LNCaP clone FGC (cell line): ENCODE measurements at regions not wholly inside any gene's neighbourhood (a gene's known extent, or its start where the extent isn't known, plus 50 kb on each side); places are given as distances from the start of the nearest gene placed in this dataset.

ENCODE experiments used
- DNase-seq: peaks from one replicate; pipeline ENCODE4 v3.0.0-alpha.2; 2011; ENCODE audit warnings: low read depth
- H3K4me3 ChIP-seq: 2 replicates; pipeline ENCODE4 v1.5.1; 2011; ENCODE audit warnings: mild to moderate bottlenecking, low read depth, low read length, control low read depth
- CTCF ChIP-seq: IDR thresholded peaks from 2 replicates; pipeline ENCODE4 v1.5.1; 2012; ENCODE audit warnings: mild to moderate bottlenecking; ENCODE audit not compliant: control insufficient read depth, insufficient read depth; ENCODE audit errors: extremely low read depth

GRCh38 chr1:239840336-239840735, 251.3 kb upstream of the FMN2 start:
- no peak overlapping the region for H3K4me3 ChIP-seq
- TF ChIP-seq CTCF, result no peak
- no peak for DNase-seq

GRCh38 chr1:239840790-239841189, 250.9 kb upstream of the FMN2 start:
- H3K4me3 ChIP-seq, result no peak overlapping the region

GRCh38 chr1:239841631-239842030, 250.1 kb upstream of the FMN2 start:
- DNase-seq, result no peak
- no peak overlapping the region for H3K4me3 ChIP-seq
- no peak for TF ChIP-seq CTCF

More at GRCh38 chr1:239840790-239841189, 250.9 kb upstream of the FMN2 start:
- DNase-seq, result no peak
- no peak for TF ChIP-seq CTCF

GRCh38 chr1:239843541-239843940, 248.1 kb upstream of the FMN2 start:
- H3K4me3 ChIP-seq, result no peak overlapping the region
- TF ChIP-seq CTCF, result no peak
- no peak for DNase-seq

GRCh38 chr1:239844833-239845232, 246.8 kb upstream of the FMN2 start:
- TF ChIP-seq CTCF, result no peak
- no peak for DNase-seq

GRCh38 chr1:239854922-239855321, 236.8 kb upstream of the FMN2 start:
- no peak overlapping the region for H3K4me3 ChIP-seq
- no peak for DNase-seq
- no peak for TF ChIP-seq CTCF

More at GRCh38 chr1:239844833-239845232, 246.8 kb upstream of the FMN2 start:
- H3K4me3 ChIP-seq, result no peak overlapping the region

- TF ChIP-seq CTCF, result no peak
- DNase-seq, result no peak
Observed at GRCh38 chr1:239856067-239856466, 235.6 kb upstream of the FMN2 start.

More at GRCh38 chr1:239856067-239856466, 235.6 kb upstream of the FMN2 start:
- H3K4me3 ChIP-seq, result no peak overlapping the region
